Endothelial cell (in vitro differentiated cells): ENCODE measurements at regions not wholly inside any gene's neighbourhood (a gene's known extent, or its start where the extent isn't known, plus 50 kb on each side); places are given as distances from the start of the nearest gene placed in this dataset.

Source experiments
- DNase-seq: peaks from one replicate; pipeline ENCODE4 v3.0.0; 2021; ENCODE audit warnings: low spot score
- H3K27ac Mint-ChIP-seq: one replicate; pipeline ENCODE4 v1.8.0; 2021; ENCODE audit warnings: mixed read lengths, inconsistent platforms; ENCODE audit not compliant: unreplicated experiment
- H3K27me3 Mint-ChIP-seq: one replicate; pipeline ENCODE4 v1.8.0; 2021; ENCODE audit warnings: mild to moderate bottlenecking, moderate library complexity, mixed read lengths, inconsistent platforms; ENCODE audit not compliant: unreplicated experiment
- H3K36me3 Mint-ChIP-seq: one replicate; pipeline ENCODE4 v1.8.0; 2021; ENCODE audit warnings: mild to moderate bottlenecking, low read depth, mixed read lengths, inconsistent platforms; ENCODE audit not compliant: unreplicated experiment
- H3K4me1 Mint-ChIP-seq: one replicate; pipeline ENCODE4 v1.8.0; 2021; ENCODE audit warnings: mild to moderate bottlenecking, mixed read lengths, inconsistent platforms; ENCODE audit not compliant: unreplicated experiment
- H3K4me3 Mint-ChIP-seq: one replicate; pipeline ENCODE4 v1.8.0; 2021; ENCODE audit warnings: mild to moderate bottlenecking, mixed read lengths, inconsistent platforms; ENCODE audit not compliant: unreplicated experiment
- H3K9me3 Mint-ChIP-seq: one replicate; pipeline ENCODE4 v1.8.0; 2021; ENCODE audit warnings: mixed read lengths, inconsistent platforms; ENCODE audit not compliant: unreplicated experiment
- TF ChIP-seq, protein P1 (sequence below): fragments of 200-600 bp; sonication (generic); IDR thresholded peaks from one replicate; pipeline ENCODE4 v1.5.0; 2021; ENCODE audit warnings: antibody characterized with exemption; ENCODE audit not compliant: unreplicated experiment

DNA sequence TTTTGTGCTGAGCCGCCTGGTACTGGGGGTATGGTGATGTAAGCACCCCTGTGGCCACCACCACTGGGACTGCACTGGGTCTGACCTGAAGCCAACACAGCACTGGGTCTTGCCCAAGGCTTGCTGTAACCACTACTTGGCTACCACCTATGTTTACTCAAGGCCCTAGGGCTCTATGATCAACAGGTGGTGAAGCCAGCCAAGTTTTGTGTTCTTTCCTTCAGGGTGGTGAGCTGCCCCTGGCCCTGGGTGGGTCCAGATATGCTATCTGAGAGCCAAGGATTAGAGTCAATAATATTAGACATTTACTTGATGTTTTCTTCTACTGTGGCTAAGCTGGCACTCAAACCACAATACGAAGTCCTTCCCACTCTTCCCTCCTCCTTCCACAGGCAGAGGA is 55.1 kb upstream of the PAGE4 start:
- Mint-ChIP-seq H3K4me3 (no peak overlapping the region), H3K4me1 (no peaks in the 10 kb centered on the region), H3K27me3 (no peaks in the 10 kb centered on the region), H3K36me3 (no peaks in the 10 kb centered on the region), H3K9me3 (no peaks in the 10 kb centered on the region), H3K27ac (no peak overlapping the region)
- no peak for DNase-seq
- TF ChIP-seq, protein P1, sequence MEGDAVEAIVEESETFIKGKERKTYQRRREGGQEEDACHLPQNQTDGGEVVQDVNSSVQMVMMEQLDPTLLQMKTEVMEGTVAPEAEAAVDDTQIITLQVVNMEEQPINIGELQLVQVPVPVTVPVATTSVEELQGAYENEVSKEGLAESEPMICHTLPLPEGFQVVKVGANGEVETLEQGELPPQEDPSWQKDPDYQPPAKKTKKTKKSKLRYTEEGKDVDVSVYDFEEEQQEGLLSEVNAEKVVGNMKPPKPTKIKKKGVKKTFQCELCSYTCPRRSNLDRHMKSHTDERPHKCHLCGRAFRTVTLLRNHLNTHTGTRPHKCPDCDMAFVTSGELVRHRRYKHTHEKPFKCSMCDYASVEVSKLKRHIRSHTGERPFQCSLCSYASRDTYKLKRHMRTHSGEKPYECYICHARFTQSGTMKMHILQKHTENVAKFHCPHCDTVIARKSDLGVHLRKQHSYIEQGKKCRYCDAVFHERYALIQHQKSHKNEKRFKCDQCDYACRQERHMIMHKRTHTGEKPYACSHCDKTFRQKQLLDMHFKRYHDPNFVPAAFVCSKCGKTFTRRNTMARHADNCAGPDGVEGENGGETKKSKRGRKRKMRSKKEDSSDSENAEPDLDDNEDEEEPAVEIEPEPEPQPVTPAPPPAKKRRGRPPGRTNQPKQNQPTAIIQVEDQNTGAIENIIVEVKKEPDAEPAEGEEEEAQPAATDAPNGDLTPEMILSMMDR = no peak

DNA sequence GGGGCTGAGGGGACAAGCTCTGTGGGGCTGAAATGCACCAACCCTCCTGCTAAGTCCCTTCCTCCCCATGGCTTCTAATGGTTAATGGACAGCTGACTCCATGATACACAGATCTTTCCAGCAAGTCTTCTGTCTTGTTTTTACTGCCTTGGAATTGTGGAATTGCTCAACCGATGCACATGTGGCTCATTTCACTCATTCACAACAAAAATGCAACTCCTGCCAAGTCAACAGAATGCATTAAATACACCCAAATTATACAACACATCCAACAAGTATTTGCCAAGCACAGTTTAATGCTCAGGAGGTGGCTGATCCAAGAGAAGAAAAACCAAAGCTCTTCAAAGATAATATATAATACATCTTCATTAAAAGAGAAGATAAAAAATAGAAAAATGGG is 61.9 kb upstream of the PAGE4 start:
- no peak for DNase-seq
- Mint-ChIP-seq H3K4me3 (no peak overlapping the region), H3K9me3 (no peaks in the 10 kb centered on the region), H3K27me3 (no peaks in the 10 kb centered on the region), H3K4me1 (no peaks in the 10 kb centered on the region), H3K27ac (no peak overlapping the region), H3K36me3 (no peaks in the 10 kb centered on the region)
- TF ChIP-seq, protein P1 = no peak

DNA sequence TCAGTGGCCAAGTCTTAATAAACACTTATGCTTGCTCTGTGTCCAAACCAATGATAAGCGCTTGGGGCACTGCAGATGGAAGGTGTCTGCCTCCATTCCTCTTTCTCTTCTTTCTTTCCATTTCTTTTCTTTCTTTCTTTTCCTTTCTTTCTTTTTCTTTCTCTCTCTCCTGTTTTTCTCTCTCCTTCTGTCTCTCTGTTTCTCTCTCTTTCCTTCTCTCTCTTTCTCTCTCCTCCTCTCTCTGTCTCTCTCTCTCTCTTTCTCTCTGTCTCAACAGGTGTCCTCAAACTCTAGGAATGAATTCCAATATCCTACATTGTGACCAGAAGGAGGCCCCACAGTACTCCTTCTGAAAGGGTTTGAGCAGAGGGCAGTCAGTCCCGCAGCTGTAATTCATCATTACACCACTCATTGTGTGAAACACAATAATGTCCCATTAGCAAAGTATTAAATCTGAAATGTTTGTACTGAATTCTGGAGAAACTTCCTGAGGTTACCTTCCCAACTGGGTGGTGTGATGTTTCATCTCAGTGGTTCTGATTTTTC is 66.5 kb upstream of the PAGE1 start:
- no peak overlapping the region for H3K27ac Mint-ChIP-seq
- DNase-seq = no peak
- no peaks in the 10 kb centered on the region for H3K27me3 Mint-ChIP-seq
- no peaks in the 10 kb centered on the region for H3K36me3 Mint-ChIP-seq
- no peaks in the 10 kb centered on the region for H3K4me1 Mint-ChIP-seq
- TF ChIP-seq, protein P1 = no peak
- no peaks in the 10 kb centered on the region for H3K9me3 Mint-ChIP-seq
- no peak overlapping the region for H3K4me3 Mint-ChIP-seq

DNA sequence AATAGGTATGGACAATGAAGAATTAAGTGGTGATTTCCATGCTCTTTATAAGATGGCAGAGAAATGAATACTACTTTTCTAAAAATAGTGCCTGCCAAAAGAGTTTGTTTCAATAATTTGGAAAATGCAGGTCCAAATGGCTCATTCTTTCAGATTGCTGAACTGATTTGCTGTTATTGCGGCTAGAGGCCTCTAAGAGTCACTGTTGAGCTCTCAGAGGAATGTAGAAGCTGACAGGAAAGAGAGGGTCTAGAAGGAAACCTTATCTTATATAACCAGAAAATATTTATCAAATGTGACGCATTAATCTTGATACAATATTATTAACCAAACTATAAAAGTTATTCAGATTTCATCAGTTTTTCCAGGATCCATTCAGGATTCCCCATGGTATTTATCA is 65.7 kb upstream of the PAGE1 start:
- Mint-ChIP-seq H3K36me3 (no peaks in the 10 kb centered on the region), H3K9me3 (no peaks in the 10 kb centered on the region), H3K4me1 (no peaks in the 10 kb centered on the region), H3K4me3 (no peak overlapping the region), H3K27ac (no peak overlapping the region), H3K27me3 (no peaks in the 10 kb centered on the region)
- DNase-seq = peak; percentile 16
- TF ChIP-seq, protein P1 = no peak

DNA sequence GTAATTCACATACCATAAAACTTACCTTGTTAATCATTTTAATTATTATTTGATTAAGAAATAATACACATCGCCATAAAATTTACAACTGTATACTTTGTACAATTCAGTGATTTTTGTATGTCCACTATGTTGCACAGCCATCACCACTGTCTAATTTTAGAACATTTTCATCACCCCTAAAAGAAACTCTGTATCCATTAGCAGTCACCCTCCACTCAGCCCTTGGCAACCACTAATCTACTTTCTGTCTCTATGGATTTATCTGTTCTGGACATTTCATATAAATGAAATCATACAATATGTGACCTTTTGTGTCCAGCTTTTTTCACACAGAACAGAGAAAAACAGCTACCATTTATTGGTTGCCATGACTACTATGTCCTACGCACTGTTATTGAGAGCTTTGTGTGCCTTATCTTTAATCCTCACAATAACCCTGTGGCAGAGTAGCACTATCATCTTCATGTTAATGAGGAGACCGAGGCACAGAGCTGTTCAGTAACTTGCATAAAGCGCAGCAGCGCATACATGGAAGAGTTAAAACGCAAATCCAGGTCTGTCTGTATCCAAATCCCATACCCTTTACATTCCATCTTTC is 64.6 kb upstream of the PAGE1 start:
- H3K36me3 Mint-ChIP-seq = no peaks in the 10 kb centered on the region
- DNase-seq = no peak
- TF ChIP-seq, protein P1 = no peak
- H3K27ac Mint-ChIP-seq = no peak overlapping the region
- no peak overlapping the region for H3K4me3 Mint-ChIP-seq
- H3K9me3 Mint-ChIP-seq = no peaks in the 10 kb centered on the region
- H3K4me1 Mint-ChIP-seq = peaks cover 2% of the 10 kb centered on the region
- no peaks in the 10 kb centered on the region for H3K27me3 Mint-ChIP-seq
